ENCODE measurements at regions not wholly inside any gene's neighbourhood (a gene's known extent, or its start where the extent isn't known, plus 50 kb on each side); places are given as distances from the start of the nearest gene placed in this dataset.

- Histone ChIP-seq H3K27me3 (no peaks in the 10 kb centered on the region), H3K4me3 (no peak overlapping the region), H3K27ac (no peak overlapping the region), H3K36me3 (no peaks in the 10 kb centered on the region), H3K9me3 (peaks cover 0 to 11% (median 0%) of the 10 kb centered on the region in 11 donors), H3K4me1 (peaks cover 0 to 9% (median 0%) of the 10 kb centered on the region in 9 donors)
- 92 to 94% methylated on average over 2 of the region's 2 CpGs for WGBS, 2 donors
- no peak for TF ChIP-seq CTCF (IDR thresholded peaks at IDR 0.05)
- DNase-seq (no peak), ATAC-seq (no peak)
- intact Hi-C loops (cut with DNase I) = no loop called here
Observed at GRCh38 chr10:47205192-47205591, 94.8 kb upstream of the GDF10 start.

GRCh38 chr10:47206449-47207280, 93.3 kb upstream of the GDF10 start:
- DNase-seq = no peak
- H3K27ac ChIP-seq = peak overlapping the region in 1 of 10 donors; percentile 59
- no peaks in the 10 kb centered on the region for H3K27me3 ChIP-seq
- H3K9me3 ChIP-seq = peaks cover 0 to 7% (median 0%) of the 10 kb centered on the region in 11 donors
- intact Hi-C loops (cut with DNase I) = no loop called here
- 66 to 84% methylated on average over 3 of the region's 3 CpGs for WGBS, 2 donors
- H3K4me3 ChIP-seq = no peak overlapping the region
- H3K4me1 ChIP-seq = peaks cover 0 to 9% (median 0%) of the 10 kb centered on the region in 9 donors
- TF ChIP-seq CTCF (IDR thresholded peaks at IDR 0.05) = no peak
- no peak for ATAC-seq
- no peaks in the 10 kb centered on the region for H3K36me3 ChIP-seq

- no peak for DNase-seq
Observed at GRCh38 chr10:47207281-47207615, 92.7 kb upstream of the GDF10 start.

GRCh38 chr10:47207894-47208469, 92.0 kb upstream of the GDF10 start:
- Histone ChIP-seq H3K27ac (no peak overlapping the region), H3K36me3 (no peaks in the 10 kb centered on the region), H3K9me3 (peaks cover 0 to 11% (median 3%) of the 10 kb centered on the region in 11 donors), H3K4me1 (peaks cover 0 to 9% (median 0%) of the 10 kb centered on the region in 9 donors), H3K27me3 (no peaks in the 10 kb centered on the region), H3K4me3 (no peak overlapping the region)
- ATAC-seq (no peak), DNase-seq (no peak)
- no peak for TF ChIP-seq CTCF (IDR thresholded peaks at IDR 0.05)
- intact Hi-C loops (cut with DNase I) = no loop called here
- 53 to 55% methylated on average over 5 of the region's 5 CpGs for WGBS, 2 donors

More at GRCh38 chr10:47207281-47207615, 92.7 kb upstream of the GDF10 start:
- peak in 1 of 8 donors; percentile 74 for ATAC-seq
- H3K27me3 ChIP-seq = no peaks in the 10 kb centered on the region
- peaks cover 0 to 9% (median 0%) of the 10 kb centered on the region in 9 donors for H3K4me1 ChIP-seq
- TF ChIP-seq CTCF (IDR thresholded peaks at IDR 0.05) = no peak
- peaks cover 0 to 10% (median 3%) of the 10 kb centered on the region in 11 donors for H3K9me3 ChIP-seq
- intact Hi-C loops (cut with DNase I) = no loop called here
- H3K27ac ChIP-seq = peak overlapping the region in 1 of 10 donors; percentile 59
- H3K4me3 ChIP-seq = no peak overlapping the region
- 67 to 68% methylated on average over 4 of the region's 4 CpGs for WGBS, 2 donors
- no peaks in the 10 kb centered on the region for H3K36me3 ChIP-seq
